Loucy (cell line): ENCODE measurements at regions not wholly inside any gene's neighbourhood (a gene's known extent, or its start where the extent isn't known, plus 50 kb on each side); places are given as distances from the start of the nearest gene placed in this dataset.

ENCODE experiments used
- H2AFZ ChIP-seq: fragments of 200-600 bp; sonication (generic); 2 replicates; pipeline ENCODE4 v1.6.0; 2016; ENCODE audit warnings: antibody characterized with exemption, mild to moderate bottlenecking, low read length, moderate library complexity
- H3F3A ChIP-seq: fragments of 200-600 bp; 2 replicates; pipeline ENCODE4 v1.6.0; 2016; ENCODE audit warnings: antibody characterized with exemption, low read depth, mild to moderate bottlenecking
- H3K27me3 ChIP-seq: fragments of 200-600 bp; sonication (generic); 2 replicates; pipeline ENCODE4 v1.6.1; 2014; ENCODE audit warnings: low read length, mild to moderate bottlenecking; ENCODE audit not compliant: insufficient read depth, poor library complexity, severe bottlenecking
- H3K36me3 ChIP-seq: fragments of 200-600 bp; sonication (generic); 2 replicates; pipeline ENCODE4 v1.6.1; 2016; ENCODE audit warnings: low read length; ENCODE audit not compliant: insufficient read depth
- H3K4me1 ChIP-seq: fragments of 200-600 bp; sonication (generic); 2 replicates; pipeline ENCODE4 v1.5.1; 2014; ENCODE audit warnings: low read length, mild to moderate bottlenecking; ENCODE audit not compliant: insufficient read depth, poor library complexity, severe bottlenecking
- H3K4me2 ChIP-seq: fragments of 200-600 bp; sonication (generic); 2 replicates; pipeline ENCODE4 v1.6.0; 2014; ENCODE audit warnings: antibody characterized with exemption, low read length, low read depth, mild to moderate bottlenecking; ENCODE audit not compliant: poor library complexity, severe bottlenecking
- H3K4me3 ChIP-seq: fragments of 200-600 bp; sonication (generic); 2 replicates; pipeline ENCODE4 v1.5.1; 2014; ENCODE audit warnings: low read length, mild to moderate bottlenecking, mixed read lengths; ENCODE audit not compliant: poor library complexity, severe bottlenecking
- H3K79me2 ChIP-seq: fragments of 200-600 bp; sonication (generic); 2 replicates; pipeline ENCODE4 v1.6.1; 2014; ENCODE audit warnings: low read length; ENCODE audit not compliant: insufficient read depth
- H3K9ac ChIP-seq: fragments of 200-600 bp; sonication (generic); 2 replicates; pipeline ENCODE4 v1.6.0; 2014; ENCODE audit warnings: mild to moderate bottlenecking, low read depth, low read length, moderate library complexity; ENCODE audit not compliant: poor library complexity, severe bottlenecking
- H3K9me2 ChIP-seq: fragments of 200-600 bp; sonication (generic); replicated peaks from 2 replicates; pipeline ENCODE4 v1.6.1; 2016; ENCODE audit warnings: low read depth, low read length, mixed read lengths
- H3K9me3 ChIP-seq: fragments of 200-600 bp; sonication (generic); 2 replicates; pipeline ENCODE4 v1.6.1; 2014; ENCODE audit warnings: mild to moderate bottlenecking, antibody characterized with exemption, low read length, low read depth; ENCODE audit not compliant: insufficient read depth
- H4K20me1 ChIP-seq: fragments of 200-600 bp; sonication (generic); 2 replicates; pipeline ENCODE4 v1.6.0; 2014; ENCODE audit warnings: antibody characterized with exemption, low read length, mild to moderate bottlenecking; ENCODE audit not compliant: insufficient read depth, poor library complexity, severe bottlenecking
- CTCF ChIP-seq: fragments of 200-600 bp; sonication (generic); conservative IDR thresholded peaks from 2 replicates; pipeline ENCODE4 v1.5.1; 2014; ENCODE audit warnings: mild to moderate bottlenecking, antibody characterized with exemption, low read length
- EZH2phosphoT487 ChIP-seq: fragments of 200-600 bp; IDR thresholded peaks from 2 replicates; pipeline ENCODE4 v1.6.1; 2018; ENCODE audit warnings: antibody characterized with exemption, mild to moderate bottlenecking, moderate library complexity, borderline replicate concordance

- Histone ChIP-seq H3K4me3 (no peak overlapping the region), H3K4me1 (no peaks in the 10 kb centered on the region), H2AFZ (no peak overlapping the region), H3K9ac (no peak overlapping the region), H3F3A (no peaks in the 10 kb centered on the region), H3K36me3 (no peaks in the 10 kb centered on the region), H3K79me2 (no peaks in the 10 kb centered on the region), H3K27me3 (no peaks in the 10 kb centered on the region), H3K9me3 (no peaks in the 10 kb centered on the region), H4K20me1 (no peaks in the 10 kb centered on the region), H3K4me2 (no peak overlapping the region), H3K9me2 (no peaks in the 10 kb centered on the region)
- TF ChIP-seq EZH2phosphoT487: no peak
- no peak for TF ChIP-seq CTCF
Measured at GRCh38 chr13:106010836-106011235, 524.6 kb downstream of the EFNB2 start.

- Histone ChIP-seq H4K20me1 (no peaks in the 10 kb centered on the region), H3F3A (no peaks in the 10 kb centered on the region), H3K9me2 (no peaks in the 10 kb centered on the region), H3K9me3 (no peaks in the 10 kb centered on the region), H3K36me3 (no peaks in the 10 kb centered on the region), H3K4me2 (no peak overlapping the region), H3K4me1 (no peaks in the 10 kb centered on the region), H3K9ac (no peak overlapping the region), H3K27me3 (no peaks in the 10 kb centered on the region), H3K79me2 (no peaks in the 10 kb centered on the region), H3K4me3 (no peak overlapping the region), H2AFZ (no peak overlapping the region)
- TF ChIP-seq CTCF: no peak
- no peak for TF ChIP-seq EZH2phosphoT487
Measured at GRCh38 chr13:106008540-106008939, 526.9 kb downstream of the EFNB2 start.

- Histone ChIP-seq H3F3A (no peaks in the 10 kb centered on the region), H3K4me3 (no peak overlapping the region), H3K9me2 (no peaks in the 10 kb centered on the region), H2AFZ (no peak overlapping the region), H3K27me3 (no peaks in the 10 kb centered on the region), H3K79me2 (no peaks in the 10 kb centered on the region), H3K4me2 (no peak overlapping the region), H3K9me3 (no peaks in the 10 kb centered on the region), H3K4me1 (no peaks in the 10 kb centered on the region), H4K20me1 (no peaks in the 10 kb centered on the region), H3K9ac (no peak overlapping the region), H3K36me3 (no peaks in the 10 kb centered on the region)
- no peak for TF ChIP-seq CTCF
- no peak for TF ChIP-seq EZH2phosphoT487
Measured at GRCh38 chr13:106007156-106007555, 528.3 kb downstream of the EFNB2 start.
